Epithelial cell of proximal tubule (primary cell): ENCODE measurements at regions not wholly inside any gene's neighbourhood (a gene's known extent, or its start where the extent isn't known, plus 50 kb on each side); places are given as distances from the start of the nearest gene placed in this dataset.

Experiments
- DNase-seq: peaks from one replicate; pipeline ENCODE4 v3.0.0-alpha.2; 2011; ENCODE audit warnings: low read depth
- H3K4me3 ChIP-seq: 2 replicates; pipeline ENCODE4 v1.5.1; 2011; ENCODE audit warnings: low read depth, mild to moderate bottlenecking, low read length
- TF ChIP-seq, protein P1 (sequence below): conservative IDR thresholded peaks from 2 replicates; pipeline ENCODE4 v1.5.1; 2012; ENCODE audit warnings: low read depth, mild to moderate bottlenecking, low read length

- no peak for DNase-seq
- H3K4me3 ChIP-seq = no peak overlapping the region
- TF ChIP-seq, protein P1, sequence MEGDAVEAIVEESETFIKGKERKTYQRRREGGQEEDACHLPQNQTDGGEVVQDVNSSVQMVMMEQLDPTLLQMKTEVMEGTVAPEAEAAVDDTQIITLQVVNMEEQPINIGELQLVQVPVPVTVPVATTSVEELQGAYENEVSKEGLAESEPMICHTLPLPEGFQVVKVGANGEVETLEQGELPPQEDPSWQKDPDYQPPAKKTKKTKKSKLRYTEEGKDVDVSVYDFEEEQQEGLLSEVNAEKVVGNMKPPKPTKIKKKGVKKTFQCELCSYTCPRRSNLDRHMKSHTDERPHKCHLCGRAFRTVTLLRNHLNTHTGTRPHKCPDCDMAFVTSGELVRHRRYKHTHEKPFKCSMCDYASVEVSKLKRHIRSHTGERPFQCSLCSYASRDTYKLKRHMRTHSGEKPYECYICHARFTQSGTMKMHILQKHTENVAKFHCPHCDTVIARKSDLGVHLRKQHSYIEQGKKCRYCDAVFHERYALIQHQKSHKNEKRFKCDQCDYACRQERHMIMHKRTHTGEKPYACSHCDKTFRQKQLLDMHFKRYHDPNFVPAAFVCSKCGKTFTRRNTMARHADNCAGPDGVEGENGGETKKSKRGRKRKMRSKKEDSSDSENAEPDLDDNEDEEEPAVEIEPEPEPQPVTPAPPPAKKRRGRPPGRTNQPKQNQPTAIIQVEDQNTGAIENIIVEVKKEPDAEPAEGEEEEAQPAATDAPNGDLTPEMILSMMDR = no peak
Measured at GRCh38 chr9:115522912-115523311, 405.0 kb upstream of the TNC start.

GRCh38 chr9:115524453-115525059 is 406.6 kb upstream of the TNC start:
- DNase-seq = peak; percentile 30
- TF ChIP-seq, protein P1 = peak; percentile 91

GRCh38 chr9:115525111-115526058 is 407.4 kb upstream of the TNC start:
- no peak overlapping the region for H3K4me3 ChIP-seq
- DNase-seq = no peak
- TF ChIP-seq, protein P1 = no peak

More at GRCh38 chr9:115524453-115525059, 406.6 kb upstream of the TNC start:
- no peak overlapping the region for H3K4me3 ChIP-seq

- H3K4me3 ChIP-seq = no peak overlapping the region
- DNase-seq = no peak
- TF ChIP-seq, protein P1 = no peak
Measured at GRCh38 chr9:115531410-115532125, 413.6 kb upstream of the TNC start.

DNA sequence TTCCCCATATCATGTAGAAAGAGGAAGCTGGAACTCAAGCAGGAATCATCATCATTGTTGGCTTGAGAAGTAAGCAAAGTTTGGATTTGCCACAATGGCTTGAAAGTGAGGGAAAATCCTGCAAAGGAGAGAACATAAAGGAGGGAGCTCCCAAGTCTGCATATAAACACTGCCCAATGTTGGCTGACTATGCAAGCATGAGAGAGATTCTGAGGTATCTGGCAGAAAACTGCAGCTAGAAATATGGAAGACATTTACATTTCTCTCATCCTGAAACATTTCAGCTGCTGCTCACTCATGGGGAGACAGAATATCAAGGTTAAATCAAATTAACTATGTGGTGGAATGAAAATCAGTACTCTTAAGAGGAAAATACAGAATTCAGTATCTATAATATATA is 415.6 kb upstream of the TNC start:
- H3K4me3 ChIP-seq = no peak overlapping the region
- TF ChIP-seq, protein P1 = no peak
- DNase-seq = no peak

DNA sequence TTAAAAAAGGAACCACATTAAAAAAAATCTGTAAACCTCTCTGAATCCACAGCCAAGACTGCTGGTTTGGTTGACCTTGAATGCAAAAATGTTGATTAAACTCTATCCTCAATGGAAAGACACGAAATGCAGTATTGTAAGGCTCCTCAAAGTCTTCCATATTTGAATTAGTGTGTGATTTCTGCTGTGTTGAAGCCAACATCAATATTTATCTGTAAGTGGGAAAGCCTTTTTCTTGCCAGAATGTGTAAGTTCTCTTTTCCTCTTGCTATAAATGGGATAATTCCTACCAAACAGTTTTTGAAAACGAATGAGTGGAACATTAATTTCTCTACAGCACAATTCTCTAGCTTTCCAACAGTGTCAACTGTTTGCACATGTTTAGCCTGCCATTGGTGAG is 422.1 kb upstream of the TNC start:
- H3K4me3 ChIP-seq = no peak overlapping the region
- no peak for DNase-seq
- TF ChIP-seq, protein P1 = no peak
